GM18858 (cell line): ENCODE measurements at regions not wholly inside any gene's neighbourhood (a gene's known extent, or its start where the extent isn't known, plus 50 kb on each side); places are given as distances from the start of the nearest gene placed in this dataset.
"Not testable (repeated sequence)": the region's sequence is repeated elsewhere in the genome, so short reads cannot be mapped to it uniquely, and the experiment has no call there.

ENCODE experiments used
- ATAC-seq: cut with Tn5 transposase; IDR thresholded peaks from one replicate; pipeline ENCODE4 v1.9.1; 2021; ENCODE audit not compliant: unreplicated experiment

DNA sequence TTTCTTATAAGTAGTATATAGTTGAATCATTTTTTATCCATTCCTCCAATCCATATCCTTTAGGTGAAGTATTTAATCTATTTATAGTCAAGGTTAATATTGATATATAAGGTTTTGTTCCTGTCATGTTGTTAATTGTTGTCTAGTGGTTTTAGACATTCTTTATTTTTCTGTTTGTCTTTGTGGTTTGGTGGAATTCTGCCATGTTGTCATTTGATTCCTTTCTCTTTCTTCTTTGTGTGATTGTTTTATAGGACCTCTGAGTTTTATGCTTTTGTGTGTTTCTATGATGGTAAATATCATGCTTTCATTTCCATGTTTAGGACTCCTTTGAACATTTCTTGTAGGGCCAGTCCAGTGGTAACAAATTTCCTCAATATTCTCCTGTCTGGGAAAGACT lies 450.3 kb upstream of the BTBD3 start:
- ATAC-seq, result no peak

DNA sequence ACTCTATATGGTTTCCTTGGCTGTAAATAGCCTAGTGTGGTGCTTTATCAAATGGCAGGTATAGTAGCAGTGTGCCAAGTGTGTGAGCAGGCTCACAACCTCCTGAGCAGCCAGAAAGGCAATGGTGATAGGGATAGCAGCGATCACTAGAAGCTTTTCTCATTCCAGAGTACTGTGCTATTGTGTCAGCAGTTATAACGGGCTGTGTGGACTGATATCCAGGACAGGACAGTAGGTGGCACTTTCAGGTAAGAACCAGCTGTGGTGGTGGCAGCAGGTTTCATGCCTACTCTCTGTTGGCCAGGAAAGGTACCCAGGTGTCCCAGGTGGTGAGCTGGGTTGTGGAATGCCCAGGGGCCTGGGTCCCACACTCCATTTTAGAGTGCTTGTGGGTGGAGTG lies 448.8 kb upstream of the BTBD3 start:
- no peak for ATAC-seq

DNA sequence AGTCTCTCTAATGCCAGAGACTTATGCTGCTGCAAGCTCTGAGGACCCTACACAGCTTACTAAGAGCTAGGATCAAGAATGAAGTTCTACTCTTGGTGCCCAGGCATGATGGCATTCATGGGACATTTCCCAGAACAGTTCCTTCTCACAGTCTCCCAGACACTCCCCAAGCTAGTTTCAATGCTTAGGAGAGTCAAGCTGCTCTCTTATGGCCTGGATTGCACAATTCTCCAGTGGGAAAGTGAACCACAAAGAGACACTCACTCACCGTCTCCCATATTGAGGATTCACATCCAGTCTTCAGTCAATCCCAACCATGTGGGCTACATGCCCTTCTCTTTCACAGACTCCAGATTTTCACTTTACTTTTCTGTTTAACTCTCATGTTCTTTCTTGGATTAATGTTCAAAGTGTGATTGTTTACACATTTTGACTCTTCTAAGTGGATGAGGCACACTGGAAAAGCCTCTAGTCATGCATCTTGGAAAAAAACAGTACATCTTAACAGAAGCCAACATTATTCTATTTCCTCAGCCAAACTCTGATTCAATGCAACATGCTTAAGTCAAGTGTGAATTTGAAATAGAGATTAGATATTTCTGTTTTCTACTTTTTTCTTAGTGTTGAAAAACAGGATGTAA lies 447.8 kb upstream of the BTBD3 start:
- no peak for ATAC-seq

GRCh38 chr20:11473983-11474382 lies 443.7 kb upstream of the BTBD3 start:
- ATAC-seq, result no peak

- ATAC-seq, result no peak
These were observed 434.0 kb upstream of the BTBD3 start for GRCh38 chr20:11483697-11484096.

- ATAC-seq, result no peak
These were observed 433.2 kb upstream of the BTBD3 start for GRCh38 chr20:11484479-11484878.

DNA sequence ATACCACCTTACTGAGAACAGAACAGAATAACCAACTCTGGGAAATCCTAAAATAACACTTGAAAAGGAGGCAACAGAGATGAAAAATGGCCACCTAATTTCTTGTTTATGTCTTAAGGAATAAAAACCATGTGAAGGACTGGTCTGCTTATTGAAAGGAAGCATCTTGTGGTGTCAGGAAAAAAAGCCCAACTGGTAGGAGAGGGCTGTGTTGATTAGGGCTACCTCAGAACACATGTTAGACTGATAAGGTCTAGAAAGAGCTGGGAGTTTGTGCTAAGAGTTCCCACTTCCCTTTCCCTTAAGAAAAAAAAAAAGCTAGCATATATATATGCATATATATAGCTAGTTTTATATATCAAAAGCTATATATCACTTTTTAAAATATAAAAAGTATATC lies 425.3 kb upstream of the BTBD3 start:
- no peak for ATAC-seq

GRCh38 chr20:11492846-11493245 lies 424.8 kb upstream of the BTBD3 start:
- ATAC-seq, result no peak

GRCh38 chr20:11496380-11496779 lies 421.3 kb upstream of the BTBD3 start:
- no peak for ATAC-seq

DNA sequence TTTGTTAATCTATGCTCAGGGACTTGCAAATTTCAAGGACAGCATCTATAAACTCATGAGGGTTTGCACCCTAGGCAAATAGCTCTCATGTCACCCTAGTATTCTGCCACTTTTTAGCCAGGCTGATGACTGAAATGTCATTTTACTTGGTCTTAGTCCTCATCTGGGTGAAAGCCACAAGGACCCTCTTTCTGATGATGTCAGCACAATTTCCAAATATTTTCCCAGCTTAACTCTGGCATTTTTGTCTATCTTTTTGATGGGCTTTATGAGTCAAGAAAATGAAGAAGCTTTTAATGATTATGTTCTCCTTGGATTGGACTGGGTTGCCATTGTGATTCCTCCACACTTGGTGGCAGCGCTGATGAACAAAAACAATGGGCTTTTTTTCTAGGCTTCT lies 420.1 kb upstream of the BTBD3 start:
- ATAC-seq, result no peak

- ATAC-seq, result no peak
These were observed 418.5 kb upstream of the BTBD3 start for GRCh38 chr20:11499101-11499634.

GRCh38 chr20:11502061-11502460 lies 415.6 kb upstream of the BTBD3 start:
- no peak for ATAC-seq

DNA sequence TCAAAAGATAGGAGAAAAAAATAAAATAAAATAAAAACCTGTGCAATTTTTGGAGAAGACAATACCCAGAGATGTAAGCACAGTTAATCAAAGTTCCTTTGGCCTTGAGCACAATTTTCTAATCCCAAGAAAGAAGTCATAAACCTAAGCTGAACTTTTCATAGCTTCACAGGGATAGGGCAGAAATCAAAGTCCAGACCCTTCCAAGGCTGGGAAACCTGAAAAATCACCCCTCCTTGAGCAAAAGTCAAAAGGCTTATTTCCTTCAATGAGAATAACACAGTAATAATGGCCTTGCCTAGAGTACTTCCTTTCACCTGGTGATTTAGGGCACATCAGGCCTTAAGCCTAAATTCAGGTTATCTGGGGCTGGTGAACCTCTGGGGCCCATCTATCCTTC lies 415.0 kb upstream of the BTBD3 start:
- ATAC-seq, result no peak

DNA sequence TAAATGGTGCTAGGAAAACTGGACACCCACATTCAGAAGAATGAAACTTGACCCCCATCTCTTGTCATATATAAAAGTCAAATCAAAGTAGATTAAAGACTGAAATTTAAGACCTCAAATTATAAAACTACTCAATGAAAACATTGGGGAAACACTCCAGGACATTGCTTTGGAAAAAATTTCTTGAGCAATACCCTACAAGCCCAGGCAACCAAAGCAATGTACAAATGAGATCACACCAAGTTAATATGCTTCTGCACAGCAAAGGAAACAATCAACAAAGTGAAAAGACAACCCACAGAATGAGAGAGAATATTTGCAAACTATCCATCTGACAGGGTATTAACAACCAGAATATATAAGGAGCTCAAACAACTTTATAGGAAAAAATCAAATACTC lies 407.9 kb upstream of the BTBD3 start:
- no peak for ATAC-seq

- no peak for ATAC-seq
These were observed 405.9 kb upstream of the BTBD3 start for GRCh38 chr20:11511821-11512220.

DNA sequence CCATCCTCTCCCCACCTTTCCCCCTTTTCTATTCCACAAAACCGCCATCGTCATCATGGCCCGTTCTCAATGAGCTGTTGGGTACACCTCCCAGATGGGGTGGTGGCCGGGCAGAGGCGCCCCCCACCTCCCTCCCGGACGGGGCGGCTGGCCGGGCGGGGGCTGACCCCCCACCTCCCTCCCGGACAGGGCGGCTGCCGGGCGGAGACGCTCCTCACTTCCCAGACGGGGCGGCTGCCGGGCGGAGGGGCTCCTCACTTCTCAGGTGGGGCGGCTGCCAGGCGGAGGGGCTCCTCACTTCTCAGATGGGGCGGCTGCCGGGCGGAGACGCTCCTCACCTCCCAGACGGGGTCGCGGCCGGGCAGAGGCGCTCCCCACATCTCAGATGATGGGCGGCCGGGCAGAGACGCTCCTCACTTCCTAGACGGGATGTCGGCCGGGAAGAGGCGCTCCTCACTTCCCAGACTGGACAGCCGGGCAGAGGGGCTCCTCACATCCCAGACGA lies 404.4 kb upstream of the BTBD3 start:
- ATAC-seq, result not testable (repeated sequence)

DNA sequence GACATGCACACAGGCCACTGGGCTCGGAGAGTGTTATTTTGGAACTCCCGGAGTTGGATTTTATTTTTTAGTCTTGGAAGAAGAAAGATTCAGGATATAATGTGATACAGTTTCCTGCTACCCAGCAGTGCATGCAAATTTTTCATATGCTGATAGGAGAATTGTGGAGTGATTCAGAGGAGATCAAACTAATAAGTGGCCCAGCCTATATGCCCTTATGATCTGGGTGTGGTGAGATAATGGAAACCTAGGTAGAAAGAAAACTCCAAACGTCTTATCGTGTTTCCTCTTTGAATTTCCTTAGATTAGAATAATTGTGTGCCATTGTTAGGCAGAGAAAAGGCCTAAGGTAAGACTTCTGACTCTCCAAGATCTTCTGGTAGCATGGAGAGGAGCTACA lies 401.2 kb upstream of the BTBD3 start:
- no peak for ATAC-seq

DNA sequence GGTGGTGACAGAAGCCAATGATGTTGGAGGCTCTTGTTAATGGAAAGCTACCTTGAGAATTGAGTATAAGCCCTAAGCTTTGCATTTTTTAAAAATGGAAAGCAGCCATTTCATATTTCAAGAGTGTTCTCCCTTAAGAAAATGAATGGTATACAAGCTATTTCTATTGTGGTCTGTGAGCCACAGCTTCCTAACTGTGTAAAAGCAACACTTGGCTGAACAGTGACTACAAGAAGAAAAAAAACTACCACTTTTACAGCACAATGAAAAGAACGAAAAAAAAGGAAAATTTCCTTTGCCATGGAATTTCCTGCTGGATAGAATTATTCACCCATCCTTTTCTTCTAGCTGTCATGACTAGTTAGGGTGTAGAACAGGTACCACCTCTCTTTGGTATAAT lies 397.1 kb upstream of the BTBD3 start:
- no peak for ATAC-seq

- ATAC-seq, result no peak
These were observed 396.0 kb upstream of the BTBD3 start for GRCh38 chr20:11521476-11522365.

DNA sequence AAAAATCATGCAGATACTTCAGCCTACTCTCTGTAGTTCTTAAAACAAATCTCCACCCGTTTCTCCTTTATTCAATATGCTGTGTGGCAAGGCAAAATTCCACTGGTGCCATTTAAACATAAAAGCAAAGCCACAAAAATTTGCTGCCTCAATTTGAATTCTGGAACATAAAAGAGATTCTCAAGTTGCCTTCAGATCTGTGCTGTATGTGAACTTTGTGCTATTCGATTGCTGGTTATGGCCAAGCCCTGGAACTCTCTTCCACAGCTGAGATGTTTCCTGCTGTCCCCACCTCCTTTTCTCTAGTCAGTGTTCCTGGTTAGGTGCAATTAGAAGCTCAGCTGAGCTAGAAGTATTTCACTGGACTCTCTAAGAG lies 395.3 kb upstream of the BTBD3 start:
- no peak for ATAC-seq

DNA sequence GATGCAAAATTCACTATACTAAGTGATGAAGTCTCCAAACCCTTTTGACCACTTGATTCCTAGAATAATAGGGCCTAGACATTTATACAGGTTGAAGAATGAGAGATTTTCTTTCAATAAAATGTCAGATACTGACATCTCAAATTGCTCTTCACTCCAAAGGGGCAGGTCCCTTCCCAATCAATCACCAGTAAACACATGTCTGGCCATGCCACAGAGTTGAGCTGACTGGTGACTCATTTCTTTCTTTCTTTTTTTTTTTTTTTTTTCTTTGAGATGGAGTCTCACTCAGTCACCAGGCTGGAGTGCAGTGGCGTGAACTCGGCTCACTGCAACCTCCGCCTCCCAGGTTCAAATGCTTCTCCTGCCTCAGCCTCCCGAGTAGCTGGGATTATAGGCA lies 388.6 kb upstream of the BTBD3 start:
- no peak for ATAC-seq

- no peak for ATAC-seq
These were observed 380.7 kb upstream of the BTBD3 start for GRCh38 chr20:11537032-11537431.
